ENCODE measurements at regions not wholly inside any gene's neighbourhood (a gene's known extent, or its start where the extent isn't known, plus 50 kb on each side); places are given as distances from the start of the nearest gene placed in this dataset.

- H3K9me3 ChIP-seq (replicated peaks; ENCODE audit: control insufficient read depth, insufficient read depth, low read length), result no peaks in the 10 kb centered on the region
- no peaks in the 10 kb centered on the region for H3K36me3 ChIP-seq (ENCODE audit: control insufficient read depth in 2 of 2, extremely low read depth in 1 of 2, insufficient read depth in 2 of 2, low read length in 2 of 2)
- TF ChIP-seq POLR2AphosphoS5 (IDR thresholded peaks at IDR 0.05; ENCODE audit: insufficient read depth, low read depth, low read length) (no peak), EZH2 (IDR thresholded peaks at IDR 0.05; ENCODE audit: borderline replicate concordance, low read depth, low read length, severe bottlenecking) (no peak), FOS (IDR thresholded peaks at IDR 0.05; ENCODE audit: borderline replicate concordance, insufficient read depth, low read length) (no peak), POLR2A (IDR thresholded peaks at IDR 0.05; ENCODE audit: low read depth, low read length) (no peak), GATA2 (IDR thresholded peaks at IDR 0.05; ENCODE audit: insufficient read depth, insufficient read length, low read depth, low read length) (no peak), JUN (IDR thresholded peaks at IDR 0.05; ENCODE audit: borderline replicate concordance, insufficient read depth, insufficient read length, low read depth) (no peak), CTCF (IDR thresholded peaks at IDR 0.05; ENCODE audit: extremely low read depth in 1 of 2, insufficient read depth in 1 of 2, low read depth in 1 of 2, low read length in 2 of 2) (no peak), MYC (IDR thresholded peaks at IDR 0.05; ENCODE audit: low read depth, low read length) (no peak), MAX (IDR thresholded peaks at IDR 0.05; ENCODE audit: insufficient read depth, insufficient read length) (no peak)
- no peaks in the 10 kb centered on the region for H3K4me1 ChIP-seq (ENCODE audit: control insufficient read depth, extremely low read depth, insufficient read depth, low read length)
- FAIRE-seq (no peak), DNase-seq (ENCODE audit: low read depth, low spot score) (no peak)
- no peak overlapping the region for H3K9ac ChIP-seq (replicated peaks; ENCODE audit: extremely low read depth, insufficient read depth, low read length)
- H3K9me1 ChIP-seq (replicated peaks; ENCODE audit: control insufficient read depth, extremely low read depth, insufficient read depth, low read length), result no peaks in the 10 kb centered on the region
- no peak overlapping the region for H3K4me3 ChIP-seq (replicated peaks in 1 of 3; ENCODE audit: insufficient read depth in 1 of 3, low read depth in 1 of 3, low read length in 3 of 3)
- no peaks in the 10 kb centered on the region for H3K27me3 ChIP-seq (ENCODE audit: control insufficient read depth in 2 of 2, insufficient read depth in 2 of 2, low read length in 2 of 2)
- H3K27ac ChIP-seq (ENCODE audit: insufficient read depth, low read depth, low read length), result no peak overlapping the region
- intact Hi-C loops (cut with micrococcal nuclease) (no loop called here), dilution Hi-C loops (cut with MboI; ENCODE audit: extremely low pct_ligation_motif_present, low sequenced_read_pairs) (no loop called here)
- CTCF ChIA-PET, result no interaction called here
- H2AFZ ChIP-seq (ENCODE audit: low read depth, low read length), result no peak overlapping the region
- no peaks in the 10 kb centered on the region for H3K79me2 ChIP-seq (ENCODE audit: control insufficient read depth, insufficient read depth, low read length)
- POLR2A ChIA-PET, result no interaction called here
- no TSS peak for BruUV-seq (replicated peaks)
- no peaks in the 10 kb centered on the region for H4K20me1 ChIP-seq (replicated peaks; ENCODE audit: control insufficient read depth, extremely low read depth, insufficient read depth, low read length)
- no peak overlapping the region for H3K4me2 ChIP-seq (ENCODE audit: insufficient read depth, low read length)
Observed at GRCh38 chr6:95404777-95405176, 172.6 kb upstream of the MANEA start.

All from endothelial cell of umbilical vein (primary cell).